Natural killer cell (primary cell): ENCODE measurements at regions not wholly inside any gene's neighbourhood (a gene's known extent, or its start where the extent isn't known, plus 50 kb on each side); places are given as distances from the start of the nearest gene placed in this dataset.

Experiments used
- ATAC-seq, 3 donors: fragments of 150-1000 bp in 2 of 3; fragments of 200-7000 bp in 1 of 3; cut with Tn5 transposase; 1 replicate in 1 of 3; 2 replicates in 2 of 3; pipeline ENCODE4 v1.10.0; 2021; ENCODE audit warnings: mild to moderate bottlenecking in 2 of 3, moderate library complexity in 2 of 3
- DNase-seq, 2 donors: peaks; one replicate each; pipeline versions ENCODE4 v3.0.0 to v3.0.0-alpha.2; 2013 to 2021; ENCODE audit warnings: mixed read lengths in 1 of 2
- H3K27ac ChIP-seq: one replicate; pipeline ENCODE4 v1.5.1; 2013; ENCODE audit warnings: mild to moderate bottlenecking, low read length
- H3K27me3 ChIP-seq: one replicate; pipeline ENCODE4 v1.6.1; 2013; ENCODE audit warnings: low read length; ENCODE audit not compliant: control insufficient read depth, insufficient read depth
- H3K36me3 ChIP-seq: one replicate; pipeline ENCODE4 v1.6.1; 2013; ENCODE audit warnings: low read length; ENCODE audit not compliant: control insufficient read depth, insufficient read depth
- H3K4me1 ChIP-seq: one replicate; pipeline ENCODE4 v1.6.1; 2013; ENCODE audit warnings: low read length; ENCODE audit not compliant: control insufficient read depth, insufficient read depth
- H3K4me3 ChIP-seq: one replicate; pipeline ENCODE4 v1.5.1; 2013; ENCODE audit warnings: low read length
- H3K9me3 ChIP-seq: one replicate; pipeline ENCODE4 v1.6.1; 2013; ENCODE audit warnings: low read length; ENCODE audit not compliant: control insufficient read depth, insufficient read depth
- H3K27ac Mint-ChIP-seq, 2 donors: one replicate each; pipeline ENCODE4 v1.8.0; 2022; ENCODE audit warnings: mild to moderate bottlenecking in 2 of 2, mixed read lengths in 2 of 2, moderate library complexity in 1 of 2
- H3K27me3 Mint-ChIP-seq, 2 donors: one replicate each; pipeline ENCODE4 v1.8.0; 2022; ENCODE audit warnings: low read depth in 2 of 2, mixed read lengths in 2 of 2
- H3K36me3 Mint-ChIP-seq: one replicate; pipeline ENCODE4 v1.8.0; 2022; ENCODE audit warnings: mixed read lengths
- H3K4me1 Mint-ChIP-seq, 2 donors: one replicate each; pipeline ENCODE4 v1.8.0; 2022; ENCODE audit warnings: mixed read lengths in 2 of 2
- H3K4me3 Mint-ChIP-seq: one replicate; pipeline ENCODE4 v1.8.0; 2022; ENCODE audit warnings: mild to moderate bottlenecking, moderate library complexity, mixed read lengths
- H3K9me3 Mint-ChIP-seq, 2 donors: one replicate each; pipeline ENCODE4 v1.8.0; 2022; ENCODE audit warnings: mixed read lengths in 2 of 2
- CTCF ChIP-seq: fragments of 200-600 bp; IDR thresholded peaks from one replicate; pipeline ENCODE4 v1.8.0; 2022; ENCODE audit warnings: antibody characterized with exemption
- WGBS: methylation state at CpG from one replicate; pipeline ENCODE4 v1.1.7; 2013; ENCODE audit warnings: missing lambda C conversion rate; ENCODE audit not compliant: insufficient coverage; 5-methylcytosine and 5-hydroxymethylcytosine counted together
- intact Hi-C: fragments of 100-400 bp; cut with micrococcal nuclease; formaldehyde crosslinking; loops from one replicate; pipeline ENCODE4 v1.14.2; 2022

GRCh38 chr20:55253781-55254180 is 751.5 kb downstream of the CBLN4 start:
- Mint-ChIP-seq H3K27me3 (no peaks in the 10 kb centered on the region), H3K4me1 (no peaks in the 10 kb centered on the region), H3K4me3 (no peak overlapping the region), H3K36me3 (no peaks in the 10 kb centered on the region), H3K27ac (no peak overlapping the region), H3K9me3 (peaks cover 3 to 7% of the 10 kb centered on the region in 2 donors)
- DNase-seq (no peak), ATAC-seq (no peak)
- 57% methylated on average over 1 of the region's 1 CpG for whole genome bisulfite sequencing
- Histone ChIP-seq H3K27ac (no peak overlapping the region), H3K27me3 (no peaks in the 10 kb centered on the region), H3K4me3 (no peak overlapping the region), H3K4me1 (no peaks in the 10 kb centered on the region), H3K36me3 (no peaks in the 10 kb centered on the region), H3K9me3 (no peaks in the 10 kb centered on the region)
- intact Hi-C loops, result no loop called here
- TF ChIP-seq CTCF, result no peak

GRCh38 chr20:55252521-55252920 is 752.8 kb downstream of the CBLN4 start:
- H3K36me3 ChIP-seq, result no peaks in the 10 kb centered on the region
- no peak overlapping the region for H3K4me3 ChIP-seq
- H3K27me3 ChIP-seq, result no peaks in the 10 kb centered on the region
- Mint-ChIP-seq H3K9me3 (peaks cover 3 to 13% of the 10 kb centered on the region in 2 donors), H3K27me3 (no peaks in the 10 kb centered on the region), H3K4me1 (no peaks in the 10 kb centered on the region), H3K27ac (no peak overlapping the region), H3K36me3 (no peaks in the 10 kb centered on the region), H3K4me3 (no peak overlapping the region)
- TF ChIP-seq CTCF, result no peak
- no peaks in the 10 kb centered on the region for H3K9me3 ChIP-seq
- DNase-seq (no peak), ATAC-seq (no peak)
- H3K27ac ChIP-seq, result no peak overlapping the region
- intact Hi-C loops, result no loop called here
- H3K4me1 ChIP-seq, result no peaks in the 10 kb centered on the region
- 65% methylated on average over 4 of the region's 5 CpGs for WGBS

GRCh38 chr20:55251170-55251569 is 754.1 kb downstream of the CBLN4 start:
- no peak for TF ChIP-seq CTCF
- Histone ChIP-seq H3K27ac (no peak overlapping the region), H3K36me3 (no peaks in the 10 kb centered on the region), H3K4me3 (no peak overlapping the region), H3K27me3 (no peaks in the 10 kb centered on the region), H3K4me1 (no peaks in the 10 kb centered on the region), H3K9me3 (no peaks in the 10 kb centered on the region)
- no peak for ATAC-seq
- H3K9me3 Mint-ChIP-seq, result peaks cover 3 to 18% of the 10 kb centered on the region in 2 donors
- no peak overlapping the region for H3K27ac Mint-ChIP-seq
- H3K27me3 Mint-ChIP-seq, result no peaks in the 10 kb centered on the region
- 94% methylated on average over 19 of the region's 22 CpGs for WGBS
- no peaks in the 10 kb centered on the region for H3K36me3 Mint-ChIP-seq
- H3K4me1 Mint-ChIP-seq, result no peaks in the 10 kb centered on the region
- DNase-seq, result no peak
- intact Hi-C loops, result no loop called here
- H3K4me3 Mint-ChIP-seq, result no peak overlapping the region

- no peak for TF ChIP-seq CTCF
- Histone ChIP-seq H3K4me1 (no peaks in the 10 kb centered on the region), H3K9me3 (no peaks in the 10 kb centered on the region), H3K27ac (no peak overlapping the region), H3K36me3 (no peaks in the 10 kb centered on the region), H3K27me3 (no peaks in the 10 kb centered on the region), H3K4me3 (no peak overlapping the region)
- intact Hi-C loops, result no loop called here
- Mint-ChIP-seq H3K27me3 (no peaks in the 10 kb centered on the region), H3K27ac (no peak overlapping the region), H3K9me3 (peaks cover 21 to 23% of the 10 kb centered on the region in 2 donors), H3K4me3 (no peak overlapping the region), H3K4me1 (no peaks in the 10 kb centered on the region), H3K36me3 (no peaks in the 10 kb centered on the region)
- DNase-seq (no peak), ATAC-seq (no peak)
Observed at GRCh38 chr20:55242853-55243252, 762.5 kb downstream of the CBLN4 start.
